ENCODE measurements at regions not wholly inside any gene's neighbourhood (a gene's known extent, or its start where the extent isn't known, plus 50 kb on each side); places are given as distances from the start of the nearest gene placed in this dataset.

DNA sequence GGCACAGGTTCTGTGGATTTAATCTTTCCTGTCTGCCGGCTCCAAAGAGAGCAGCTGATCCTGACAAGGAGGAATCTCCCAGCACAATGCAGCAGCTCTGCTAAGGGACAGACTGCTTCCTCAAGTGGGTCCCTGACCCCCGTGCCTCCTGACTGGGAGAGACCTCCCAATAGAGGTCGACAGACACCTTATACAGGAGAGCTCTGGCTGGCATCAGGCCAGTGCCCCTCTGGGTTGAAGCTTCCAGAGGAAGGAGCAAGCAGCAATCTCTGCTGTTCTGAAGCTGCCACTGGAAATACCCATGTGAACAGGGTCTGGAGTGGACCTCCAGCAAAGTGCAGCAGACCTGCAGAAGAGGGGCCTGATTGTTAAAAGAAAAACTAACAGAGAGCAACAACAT lies 630.2 kb upstream of the FTMT start:
- TF ChIP-seq, protein P1, sequence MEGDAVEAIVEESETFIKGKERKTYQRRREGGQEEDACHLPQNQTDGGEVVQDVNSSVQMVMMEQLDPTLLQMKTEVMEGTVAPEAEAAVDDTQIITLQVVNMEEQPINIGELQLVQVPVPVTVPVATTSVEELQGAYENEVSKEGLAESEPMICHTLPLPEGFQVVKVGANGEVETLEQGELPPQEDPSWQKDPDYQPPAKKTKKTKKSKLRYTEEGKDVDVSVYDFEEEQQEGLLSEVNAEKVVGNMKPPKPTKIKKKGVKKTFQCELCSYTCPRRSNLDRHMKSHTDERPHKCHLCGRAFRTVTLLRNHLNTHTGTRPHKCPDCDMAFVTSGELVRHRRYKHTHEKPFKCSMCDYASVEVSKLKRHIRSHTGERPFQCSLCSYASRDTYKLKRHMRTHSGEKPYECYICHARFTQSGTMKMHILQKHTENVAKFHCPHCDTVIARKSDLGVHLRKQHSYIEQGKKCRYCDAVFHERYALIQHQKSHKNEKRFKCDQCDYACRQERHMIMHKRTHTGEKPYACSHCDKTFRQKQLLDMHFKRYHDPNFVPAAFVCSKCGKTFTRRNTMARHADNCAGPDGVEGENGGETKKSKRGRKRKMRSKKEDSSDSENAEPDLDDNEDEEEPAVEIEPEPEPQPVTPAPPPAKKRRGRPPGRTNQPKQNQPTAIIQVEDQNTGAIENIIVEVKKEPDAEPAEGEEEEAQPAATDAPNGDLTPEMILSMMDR (IDR thresholded peaks at IDR 0.05), result no peak
- no peak for TF ChIP-seq EZH2 (IDR thresholded peaks at IDR 0.05)

Measured in neural progenitor cell (in vitro differentiated cells).